ENCODE measurements at regions not wholly inside any gene's neighbourhood (a gene's known extent, or its start where the extent isn't known, plus 50 kb on each side); places are given as distances from the start of the nearest gene placed in this dataset.

DNA sequence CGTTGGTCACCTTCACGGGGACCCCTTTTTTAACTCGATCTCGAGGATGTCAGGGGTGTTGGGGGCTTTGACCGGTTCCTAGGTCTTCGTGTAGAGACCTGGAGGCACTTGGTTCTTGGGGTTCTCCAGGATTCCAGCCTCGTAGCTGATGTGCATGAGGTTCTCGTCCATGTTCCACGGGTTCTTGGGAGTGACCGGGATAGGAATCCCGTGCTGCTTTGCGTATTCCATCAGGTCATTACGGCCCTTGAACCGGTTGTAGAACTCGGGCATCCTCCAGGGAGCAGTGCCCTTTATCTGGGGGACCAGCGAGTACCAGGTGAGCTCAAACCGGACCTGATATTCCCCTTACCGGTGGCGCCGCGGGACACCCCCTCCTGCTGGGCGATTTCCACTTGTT is 88.0 kb upstream of the RIPOR2 start:
- TF ChIP-seq CHD1 (IDR thresholded peaks at IDR 0.05; ENCODE audit: low read depth, low read length) (no peak), JUN (IDR thresholded peaks at IDR 0.05; ENCODE audit: low read depth, low read length) (no peak), SAP30 (IDR thresholded peaks at IDR 0.05; ENCODE audit: insufficient read depth, insufficient replicate concordance, low read length) (no peak), CTBP2 (IDR thresholded peaks at IDR 0.05; ENCODE audit: borderline replicate concordance, insufficient read depth, insufficient read length, low read length) (no peak), SUZ12 (IDR thresholded peaks at IDR 0.05; ENCODE audit: low read length) (no peak), POLR2A (IDR thresholded peaks at IDR 0.05; ENCODE audit: control extremely low read depth in 1 of 2, low read depth in 2 of 2, low read length in 2 of 2) (no peak), TAF7 (optimal IDR thresholded peaks at IDR 0.05; ENCODE audit: borderline replicate concordance, low read depth, low read length) (no peak), BCL11A (IDR thresholded peaks at IDR 0.05; ENCODE audit: low read depth in 2 of 2, low read length in 2 of 2) (no peak), SIRT6 (IDR thresholded peaks at IDR 0.05; ENCODE audit: low read length) (no peak), RBBP5 (IDR thresholded peaks at IDR 0.05; ENCODE audit: borderline replicate concordance, low read depth, low read length) (no peak), TCF12 (IDR thresholded peaks at IDR 0.05; ENCODE audit: low read depth, low read length) (no peak), FOSL1 (IDR thresholded peaks at IDR 0.05; ENCODE audit: insufficient read depth, low read depth, low read length) (no peak), NANOG (IDR thresholded peaks at IDR 0.05; ENCODE audit: insufficient read depth, low read depth, low read length, poor library complexity, severe bottlenecking) (no peak)
- Histone ChIP-seq H3K36me3 (ENCODE audit: control insufficient read depth in 2 of 4, insufficient read depth in 4 of 4, low read length in 3 of 4) (no peaks in the 10 kb centered on the region), H4K20me1 (replicated peaks in 1 of 2; ENCODE audit: control insufficient read depth in 1 of 2, insufficient read depth in 2 of 2, low read length in 2 of 2) (no peaks in the 10 kb centered on the region), H2BK5ac (ENCODE audit: low read depth, low read length) (no peak overlapping the region), H3K9me3 (ENCODE audit: insufficient read depth in 2 of 2, low read depth in 1 of 2, low read length in 1 of 2) (no peaks in the 10 kb centered on the region), H3K9ac (replicated peaks in 1 of 4; ENCODE audit: extremely low read depth in 1 of 4, low read depth in 3 of 4, low read length in 3 of 4) (no peak overlapping the region), H3K4ac (replicated peaks; ENCODE audit: insufficient read length, low read depth, low read length) (no peak overlapping the region), H3K27me3 (replicated peaks in 1 of 4; ENCODE audit: control insufficient read depth in 3 of 4, extremely low read depth in 1 of 4, insufficient read depth in 3 of 4, low read length in 3 of 4) (no peaks in the 10 kb centered on the region), H3K23me2 (ENCODE audit: low read depth, low read length) (no peaks in the 10 kb centered on the region), H3K27ac (ENCODE audit: low read depth, low read length) (no peak overlapping the region), H4K91ac (replicated peaks; ENCODE audit: insufficient read length, low read length) (no peak overlapping the region), H2BK120ac (replicated peaks; ENCODE audit: low read depth, low read length) (no peak overlapping the region), H4K8ac (ENCODE audit: extremely low read depth, insufficient read depth, low read length) (no peak overlapping the region), H2AFZ (ENCODE audit: low read length) (no peak overlapping the region), H3K4me3 (ENCODE audit: extremely low read depth in 1 of 4, insufficient read depth in 2 of 4, low read depth in 3 of 4, low read length in 4 of 4) (no peak overlapping the region), H3K23ac (ENCODE audit: insufficient read length) (no peak overlapping the region), H3K4me1 (replicated peaks in 1 of 4; ENCODE audit: control insufficient read depth in 3 of 4, insufficient read depth in 4 of 4, low read length in 3 of 4) (peaks cover 0 to 9% (median 0%) of the 10 kb centered on the region in 4 experiments; a peak in 3 of 7 replicates), H2AK5ac (ENCODE audit: low read depth, low read length) (no peak overlapping the region; the same call in 1 of the 2 replicates), H4K5ac (ENCODE audit: insufficient read length, low read depth, low read length) (no peak overlapping the region), H2BK12ac (ENCODE audit: low read depth, low read length) (no peak overlapping the region), H2BK15ac (ENCODE audit: low read length) (no peak overlapping the region), H3K79me2 (ENCODE audit: control insufficient read depth in 1 of 2, insufficient read depth in 2 of 2, low read length in 2 of 2) (no peaks in the 10 kb centered on the region), H3K18ac (ENCODE audit: extremely low read depth, low read length) (no peak overlapping the region), H3K79me1 (ENCODE audit: low read depth, low read length) (no peaks in the 10 kb centered on the region), H3K56ac (replicated peaks; ENCODE audit: insufficient read length, low read depth, low read length) (no peak overlapping the region), H3K4me2 (ENCODE audit: insufficient read depth in 1 of 2, low read depth in 2 of 2, low read length in 2 of 2) (no peak overlapping the region), H2BK20ac (ENCODE audit: low read length) (no peak overlapping the region), H3K14ac (ENCODE audit: insufficient read length) (no peak overlapping the region)
- ChIA-PET POLR2A (ENCODE audit: partially characterized antibody) (no interaction called here), CTCF (ENCODE audit: partially characterized antibody) (interaction anchor here (1.2 to 5.7 kb wide), 4 partner anchors 13 to 178 kb away, joined by 3 to 32 read pairs (median 3); no protein-coding TSS in a partner anchor)
- DNase-seq (ENCODE audit: low read depth in 1 of 2, low spot score in 2 of 2) (no peak), FAIRE-seq (no peak)
- 86% methylated on average over 21 of the region's 22 CpGs; no CpG with 5 or more reads in 1 of the 2 experiments for WGBS, 2 experiments (ENCODE audit: extremely low coverage in 1 of 2, insufficient coverage in 1 of 2, insufficient read length in 1 of 2, insufficient replicate concordance in 2 of 2, low coverage in 1 of 2, low lambda C conversion rate in 2 of 2, missing lambda C conversion rate in 1 of 2)

Data from H1 (cell line).